Mucosa of descending colon (tissue), 3 donors: ENCODE measurements at regions not wholly inside any gene's neighbourhood (a gene's known extent, or its start where the extent isn't known, plus 50 kb on each side); places are given as distances from the start of the nearest gene placed in this dataset.

Source experiments
- ATAC-seq: fragments of 200-7000 bp; cut with Tn5 transposase; one replicate; pipeline ENCODE4 v1.9.1; 2020; ENCODE audit warnings: mild to moderate bottlenecking, moderate library complexity
- DNase-seq, 3 donors: peaks; one replicate each; pipeline ENCODE4 v3.0.0-alpha.2; 2020
- H3K36me3 ChIP-seq: fragments of 200-600 bp; one replicate; pipeline ENCODE4 v1.8.0; 2021; ENCODE audit warnings: low read depth, mild to moderate bottlenecking
- H3K4me1 ChIP-seq: fragments of 200-600 bp; one replicate; pipeline ENCODE4 v1.8.0; 2021; ENCODE audit warnings: low read depth, mild to moderate bottlenecking
- H3K4me3 ChIP-seq: fragments of 200-600 bp; one replicate; pipeline ENCODE4 v1.8.0; 2021; ENCODE audit warnings: mild to moderate bottlenecking
- H3K9me3 ChIP-seq: fragments of 200-600 bp; one replicate; pipeline ENCODE4 v1.8.0; 2021; ENCODE audit warnings: mild to moderate bottlenecking
- intact Hi-C, 2 donors: fragments of 100-400 bp; cut with DNase I in 1 of 2; cut with micrococcal nuclease in 1 of 2; formaldehyde crosslinking; loops; one replicate each; pipeline versions ENCODE4 v1.11.0 to v1.11.1; 2022; cut with DNase I, micrococcal nuclease
- TF ChIP-seq, protein P1 (sequence below): fragments of 200-600 bp; IDR thresholded peaks from one replicate; pipeline ENCODE4 v1.8.0; 2022; ENCODE audit warnings: antibody characterized with exemption, mild to moderate bottlenecking
- donor health status: DM: no; HTN: no; CAD: no; lungs with moderate emphysema.
- donor health status: DM: no; HTN: no; CAD: no.
- donor health status: DM: no; HTN: yes; CAD: no.

DNA sequence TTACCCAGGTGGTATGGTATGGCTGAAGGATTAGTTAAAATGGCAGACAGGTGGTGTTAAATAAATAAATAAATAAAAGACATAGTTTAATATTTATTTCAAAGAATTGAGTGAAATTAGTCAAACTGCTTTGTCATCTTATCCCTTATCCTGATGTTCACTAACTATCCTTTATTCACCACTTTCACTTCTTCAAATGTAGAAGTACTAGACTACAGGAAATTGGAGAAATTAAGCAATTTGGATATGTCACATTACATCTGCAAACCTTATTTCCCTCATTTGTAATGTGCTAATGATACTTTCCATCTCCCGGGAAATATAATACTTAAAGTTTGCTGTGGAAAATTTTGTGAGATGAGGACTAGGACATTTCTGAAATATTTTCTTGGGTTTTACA, 1195.7 kb downstream of the LRFN5 start:
- Histone ChIP-seq H3K4me1 (no peaks in the 10 kb centered on the region), H3K36me3 (no peaks in the 10 kb centered on the region), H3K4me3 (no peak overlapping the region), H3K9me3 (peaks cover 9% of the 10 kb centered on the region)
- intact Hi-C loops: no loop called here
- DNase-seq (no peak), ATAC-seq (no peak)
- TF ChIP-seq, protein P1, sequence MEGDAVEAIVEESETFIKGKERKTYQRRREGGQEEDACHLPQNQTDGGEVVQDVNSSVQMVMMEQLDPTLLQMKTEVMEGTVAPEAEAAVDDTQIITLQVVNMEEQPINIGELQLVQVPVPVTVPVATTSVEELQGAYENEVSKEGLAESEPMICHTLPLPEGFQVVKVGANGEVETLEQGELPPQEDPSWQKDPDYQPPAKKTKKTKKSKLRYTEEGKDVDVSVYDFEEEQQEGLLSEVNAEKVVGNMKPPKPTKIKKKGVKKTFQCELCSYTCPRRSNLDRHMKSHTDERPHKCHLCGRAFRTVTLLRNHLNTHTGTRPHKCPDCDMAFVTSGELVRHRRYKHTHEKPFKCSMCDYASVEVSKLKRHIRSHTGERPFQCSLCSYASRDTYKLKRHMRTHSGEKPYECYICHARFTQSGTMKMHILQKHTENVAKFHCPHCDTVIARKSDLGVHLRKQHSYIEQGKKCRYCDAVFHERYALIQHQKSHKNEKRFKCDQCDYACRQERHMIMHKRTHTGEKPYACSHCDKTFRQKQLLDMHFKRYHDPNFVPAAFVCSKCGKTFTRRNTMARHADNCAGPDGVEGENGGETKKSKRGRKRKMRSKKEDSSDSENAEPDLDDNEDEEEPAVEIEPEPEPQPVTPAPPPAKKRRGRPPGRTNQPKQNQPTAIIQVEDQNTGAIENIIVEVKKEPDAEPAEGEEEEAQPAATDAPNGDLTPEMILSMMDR: no peak

DNA sequence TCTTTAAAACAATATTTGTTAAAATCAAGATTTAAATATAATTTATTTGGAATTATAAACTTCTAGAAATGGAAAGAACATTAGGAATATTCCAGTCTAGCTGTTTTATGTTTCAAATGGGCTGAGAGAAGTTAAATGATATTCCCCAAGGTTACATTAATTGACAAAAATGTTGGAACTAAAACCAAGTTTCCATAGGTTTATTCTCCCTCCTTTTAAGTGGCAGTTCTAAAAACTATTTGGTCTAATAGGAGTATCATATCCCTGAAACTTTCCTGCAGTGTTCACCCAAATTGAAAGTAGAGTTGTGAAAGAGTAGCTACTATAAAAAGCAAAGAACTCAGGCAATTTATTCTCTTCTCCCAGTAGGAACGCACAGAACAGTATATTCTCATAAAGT, 1185.5 kb downstream of the LRFN5 start:
- intact Hi-C loops: no loop called here
- TF ChIP-seq, protein P1: no peak

DNA sequence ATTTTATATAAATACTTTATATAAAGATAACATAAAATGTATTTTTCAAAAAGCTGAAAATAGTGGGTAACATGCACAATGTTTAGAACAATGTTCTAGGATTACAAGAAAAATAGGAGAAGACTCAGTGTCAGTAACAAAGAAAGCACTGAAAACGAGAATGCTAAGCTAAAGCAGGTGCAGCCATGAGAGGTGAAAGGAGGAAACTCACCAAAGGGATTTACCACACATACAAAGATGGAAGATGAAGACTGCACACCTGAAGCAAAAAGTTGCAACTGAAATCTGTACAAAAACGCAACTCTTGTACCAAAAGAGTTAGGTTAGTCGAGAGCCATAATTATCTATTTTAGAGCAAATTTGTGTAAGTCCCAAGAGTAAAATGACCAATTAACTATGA, 1176.1 kb downstream of the LRFN5 start:
- intact Hi-C loops: no loop called here
- TF ChIP-seq, protein P1: no peak
- Histone ChIP-seq H3K4me3 (no peak overlapping the region), H3K9me3 (peaks cover 20% of the 10 kb centered on the region), H3K4me1 (no peaks in the 10 kb centered on the region), H3K36me3 (no peaks in the 10 kb centered on the region)
- ATAC-seq (no peak), DNase-seq (no peak)

More for the DNA sequence above, 1185.5 kb downstream of the LRFN5 start:
- ATAC-seq (no peak), DNase-seq (no peak)
- no peaks in the 10 kb centered on the region for H3K4me1 ChIP-seq
- H3K36me3 ChIP-seq: no peaks in the 10 kb centered on the region
- H3K4me3 ChIP-seq: no peak overlapping the region
- H3K9me3 ChIP-seq: no peaks in the 10 kb centered on the region

DNA sequence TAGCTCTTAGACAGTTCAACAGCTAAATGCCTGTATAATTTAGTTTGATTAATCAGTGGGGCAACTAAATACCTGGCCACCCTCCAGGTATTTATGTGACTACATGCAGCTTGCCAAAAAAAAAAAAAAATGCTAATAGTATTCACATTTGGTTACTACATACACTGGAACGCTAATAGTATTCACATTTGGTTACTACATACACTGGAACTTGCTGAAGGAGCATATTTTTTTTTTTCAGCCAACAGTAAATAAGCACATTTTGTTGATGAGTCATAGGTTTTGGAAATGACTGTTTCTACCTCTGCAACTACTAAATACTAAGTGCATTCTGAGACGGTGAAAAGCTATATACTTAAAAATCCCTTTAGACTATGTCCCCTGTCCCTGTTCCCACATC, 1172.3 kb downstream of the LRFN5 start:
- H3K9me3 ChIP-seq: no peaks in the 10 kb centered on the region
- H3K4me3 ChIP-seq: no peak overlapping the region
- H3K4me1 ChIP-seq: no peaks in the 10 kb centered on the region
- TF ChIP-seq, protein P1: no peak
- intact Hi-C loops: no loop called here
- no peaks in the 10 kb centered on the region for H3K36me3 ChIP-seq
- no peak for DNase-seq
- no peak for ATAC-seq

DNA sequence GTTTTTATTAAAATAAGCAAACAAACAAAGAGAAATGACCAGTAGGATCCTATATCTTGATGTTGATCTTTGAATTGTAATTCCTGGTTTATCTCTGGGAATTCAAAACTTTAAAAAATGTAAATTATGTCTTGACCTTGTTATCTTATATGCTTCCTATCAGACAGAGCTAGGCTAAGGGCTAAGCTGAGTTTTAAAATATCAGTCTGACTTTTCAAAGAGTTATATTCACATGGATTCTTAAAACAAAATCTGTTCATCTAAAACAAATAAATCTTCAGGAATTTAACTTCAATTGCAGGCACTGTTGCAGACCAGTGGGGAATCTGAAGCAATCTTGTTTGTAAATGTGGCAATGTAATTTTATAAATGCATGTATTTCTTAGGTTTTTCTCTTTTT, 1144.1 kb downstream of the LRFN5 start:
- TF ChIP-seq, protein P1: no peak
- ATAC-seq (no peak), DNase-seq (no peak)
- no peaks in the 10 kb centered on the region for H3K36me3 ChIP-seq
- H3K4me1 ChIP-seq: no peaks in the 10 kb centered on the region
- intact Hi-C loops: no loop called here
- no peak overlapping the region for H3K4me3 ChIP-seq
- H3K9me3 ChIP-seq: peaks cover 3% of the 10 kb centered on the region

DNA sequence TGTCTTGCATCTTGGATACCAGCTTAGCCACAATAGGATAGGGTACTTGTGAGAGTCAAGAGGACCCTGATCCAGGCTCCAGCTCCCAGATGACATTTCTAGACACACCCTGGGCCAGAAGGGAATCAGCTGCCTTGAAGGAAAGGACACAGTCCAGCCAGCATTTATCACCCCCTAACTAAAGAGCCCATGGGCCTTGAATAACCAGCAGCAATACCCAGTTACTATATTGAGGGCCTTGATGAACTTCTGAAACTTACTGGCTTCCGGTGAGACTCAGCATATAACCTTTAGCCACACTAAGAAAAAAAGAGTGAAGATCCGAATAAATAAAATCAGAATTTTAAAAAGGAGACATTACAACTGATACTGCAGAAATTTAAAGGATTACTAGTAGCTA, 1135.4 kb downstream of the LRFN5 start:
- Histone ChIP-seq H3K4me1 (no peaks in the 10 kb centered on the region), H3K4me3 (no peak overlapping the region), H3K36me3 (no peaks in the 10 kb centered on the region), H3K9me3 (peaks cover 5% of the 10 kb centered on the region)
- DNase-seq: no peak
- intact Hi-C loops: no loop called here
- ATAC-seq: no peak
- TF ChIP-seq, protein P1: no peak
